Mucosa of rectum (tissue), 2 donors: ENCODE measurements at regions not wholly inside any gene's neighbourhood (a gene's known extent, or its start where the extent isn't known, plus 50 kb on each side); places are given as distances from the start of the nearest gene placed in this dataset.

Experiments used
- H3K27ac ChIP-seq, 2 donors: one replicate each; pipeline ENCODE4 v1.7.0; 2013; ENCODE audit warnings: inconsistent platforms in 2 of 2, low read depth in 2 of 2, low read length in 2 of 2
- H3K27me3 ChIP-seq, 2 donors: one replicate each; pipeline ENCODE4 v1.7.0; 2013; ENCODE audit warnings: low read length in 2 of 2; ENCODE audit not compliant: control insufficient read depth in 2 of 2, insufficient read depth in 2 of 2
- H3K36me3 ChIP-seq, 2 donors: one replicate each; pipeline ENCODE4 v1.7.0; 2013; ENCODE audit warnings: low read length in 2 of 2; ENCODE audit not compliant: control insufficient read depth in 2 of 2, insufficient read depth in 2 of 2
- H3K4me1 ChIP-seq, 2 donors: one replicate each; pipeline ENCODE4 v1.7.0; 2013; ENCODE audit warnings: low read length in 2 of 2, mild to moderate bottlenecking in 1 of 2; ENCODE audit not compliant: control insufficient read depth in 2 of 2, insufficient read depth in 2 of 2
- H3K4me3 ChIP-seq, 2 donors: one replicate each; pipeline ENCODE4 v1.7.0; 2013; ENCODE audit warnings: low read length in 2 of 2
- H3K9ac ChIP-seq, 2 donors: one replicate each; pipeline ENCODE4 v1.7.0; 2013; ENCODE audit warnings: low read length in 2 of 2, low read depth in 1 of 2, mild to moderate bottlenecking in 1 of 2
- H3K9me3 ChIP-seq, 2 donors: one replicate each; pipeline ENCODE4 v1.7.0; 2013; ENCODE audit warnings: low read length in 2 of 2; ENCODE audit not compliant: control insufficient read depth in 2 of 2
- donor health status: healthy.
- donor health status: Normal muscosa, but diverticular disease.

GRCh38 chr2:16076911-16077310 lies 136.6 kb downstream of the MYCN start:
- Histone ChIP-seq H3K36me3 (no peaks in the 10 kb centered on the region), H3K4me1 (no peaks in the 10 kb centered on the region), H3K9me3 (no peaks in the 10 kb centered on the region), H3K4me3 (no peak overlapping the region), H3K27me3 (no peaks in the 10 kb centered on the region), H3K9ac (no peak overlapping the region), H3K27ac (no peak overlapping the region)

DNA sequence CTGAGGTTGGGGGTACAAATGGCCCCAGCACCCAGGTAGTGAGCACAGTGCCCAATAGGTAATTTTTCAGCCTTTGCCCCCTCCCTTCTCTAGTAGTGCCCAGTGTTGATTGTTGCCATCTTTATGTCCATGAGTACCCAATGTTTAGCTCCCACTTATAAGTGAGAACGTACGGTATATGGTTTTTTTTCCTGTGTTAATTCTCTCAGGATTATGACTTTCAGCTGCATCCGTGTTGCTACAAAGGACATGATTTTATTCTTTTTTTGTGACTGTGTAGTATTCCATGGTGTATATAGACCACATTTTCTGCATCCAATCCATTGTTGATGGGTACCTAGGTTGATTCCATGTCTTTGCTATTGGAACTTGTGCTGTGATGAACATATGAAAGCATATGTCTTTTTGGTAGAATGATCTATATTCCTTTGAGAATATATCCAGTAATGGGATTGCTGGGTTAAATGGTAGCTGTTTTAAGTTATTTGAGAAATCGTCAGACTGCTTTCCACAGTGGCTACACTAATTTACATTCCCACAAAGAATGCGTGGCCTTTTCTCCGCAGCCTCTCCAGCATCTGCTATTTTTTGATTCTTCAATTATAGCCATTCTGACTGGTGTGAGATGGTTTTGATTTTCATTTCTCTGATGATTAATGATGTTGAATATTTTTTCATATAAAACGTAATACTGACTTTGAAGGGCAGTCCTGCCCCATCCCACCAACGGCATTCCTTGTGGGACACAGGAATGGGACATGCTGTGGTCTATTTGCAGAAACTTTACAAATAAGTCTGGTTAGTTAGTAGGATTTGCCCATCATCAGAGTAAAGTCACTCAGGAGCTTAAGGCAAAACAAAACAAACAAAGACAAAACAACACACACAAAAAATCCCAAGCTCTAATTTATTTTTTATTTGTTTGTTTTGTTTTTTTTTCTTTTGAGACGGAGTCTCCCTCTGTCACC lies 135.0 kb downstream of the MYCN start:
- Histone ChIP-seq H3K9me3 (no peaks in the 10 kb centered on the region), H3K4me3 (no peak overlapping the region), H3K4me1 (no peaks in the 10 kb centered on the region), H3K27ac (no peak overlapping the region), H3K9ac (no peak overlapping the region), H3K36me3 (no peaks in the 10 kb centered on the region), H3K27me3 (no peaks in the 10 kb centered on the region)

GRCh38 chr2:16073921-16074425 lies 133.6 kb downstream of the MYCN start:
- Histone ChIP-seq H3K27ac (no peak overlapping the region), H3K9ac (no peak overlapping the region), H3K4me1 (no peaks in the 10 kb centered on the region), H3K4me3 (no peak overlapping the region), H3K9me3 (no peaks in the 10 kb centered on the region), H3K36me3 (no peaks in the 10 kb centered on the region), H3K27me3 (no peaks in the 10 kb centered on the region)

GRCh38 chr2:16073471-16073870 lies 133.1 kb downstream of the MYCN start:
- no peak overlapping the region for H3K4me3 ChIP-seq
- no peak overlapping the region for H3K9ac ChIP-seq
- H3K36me3 ChIP-seq: no peaks in the 10 kb centered on the region
- H3K27me3 ChIP-seq: no peaks in the 10 kb centered on the region
- no peaks in the 10 kb centered on the region for H3K9me3 ChIP-seq
- no peak overlapping the region for H3K27ac ChIP-seq
- no peaks in the 10 kb centered on the region for H3K4me1 ChIP-seq

- Histone ChIP-seq H3K4me3 (no peak overlapping the region), H3K9me3 (no peaks in the 10 kb centered on the region), H3K9ac (no peak overlapping the region), H3K36me3 (no peaks in the 10 kb centered on the region), H3K4me1 (no peaks in the 10 kb centered on the region), H3K27me3 (no peaks in the 10 kb centered on the region), H3K27ac (no peak overlapping the region)
Observed at GRCh38 chr2:16072638-16073290, 132.4 kb downstream of the MYCN start.

DNA sequence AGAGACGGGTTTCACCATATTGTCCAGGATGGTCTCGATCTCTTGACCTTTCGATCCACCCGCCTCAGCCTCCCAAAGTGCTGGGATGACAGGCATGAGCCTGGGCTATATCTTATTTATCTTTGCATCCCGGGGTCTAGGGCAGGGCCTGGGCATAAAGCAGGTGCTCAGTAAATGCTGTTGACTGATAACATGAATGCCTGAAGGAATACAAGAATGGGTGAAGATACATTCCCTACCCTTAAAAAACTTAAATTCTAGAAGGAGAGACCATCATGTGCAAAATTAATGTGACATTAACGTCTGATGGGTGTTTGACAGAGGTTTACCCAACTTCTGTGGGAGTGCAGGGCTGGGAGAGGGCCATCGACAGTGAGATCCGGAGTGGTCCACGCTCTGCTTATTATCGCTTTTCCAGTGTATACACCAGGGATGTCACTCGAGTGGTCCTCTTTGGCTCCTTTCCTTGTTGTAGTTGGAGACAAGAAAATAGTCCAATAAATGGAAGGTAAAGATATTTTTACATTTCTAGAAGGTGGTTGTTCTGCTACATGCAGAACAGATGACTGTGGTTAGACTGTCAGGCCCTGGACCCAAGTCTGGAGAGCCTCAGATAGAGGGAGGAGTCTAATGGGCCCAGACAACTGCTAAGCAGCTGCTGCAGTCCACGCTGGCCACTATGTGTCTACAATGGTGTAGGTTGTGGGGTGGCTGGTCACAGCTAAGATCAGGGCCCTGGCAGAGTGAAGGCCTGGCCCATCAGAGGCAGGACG lies 131.7 kb downstream of the MYCN start:
- H3K9ac ChIP-seq: no peak overlapping the region
- H3K4me1 ChIP-seq: no peaks in the 10 kb centered on the region
- no peak overlapping the region for H3K27ac ChIP-seq
- H3K27me3 ChIP-seq: no peaks in the 10 kb centered on the region
- H3K36me3 ChIP-seq: no peaks in the 10 kb centered on the region
- no peak overlapping the region for H3K4me3 ChIP-seq
- H3K9me3 ChIP-seq: no peaks in the 10 kb centered on the region

DNA sequence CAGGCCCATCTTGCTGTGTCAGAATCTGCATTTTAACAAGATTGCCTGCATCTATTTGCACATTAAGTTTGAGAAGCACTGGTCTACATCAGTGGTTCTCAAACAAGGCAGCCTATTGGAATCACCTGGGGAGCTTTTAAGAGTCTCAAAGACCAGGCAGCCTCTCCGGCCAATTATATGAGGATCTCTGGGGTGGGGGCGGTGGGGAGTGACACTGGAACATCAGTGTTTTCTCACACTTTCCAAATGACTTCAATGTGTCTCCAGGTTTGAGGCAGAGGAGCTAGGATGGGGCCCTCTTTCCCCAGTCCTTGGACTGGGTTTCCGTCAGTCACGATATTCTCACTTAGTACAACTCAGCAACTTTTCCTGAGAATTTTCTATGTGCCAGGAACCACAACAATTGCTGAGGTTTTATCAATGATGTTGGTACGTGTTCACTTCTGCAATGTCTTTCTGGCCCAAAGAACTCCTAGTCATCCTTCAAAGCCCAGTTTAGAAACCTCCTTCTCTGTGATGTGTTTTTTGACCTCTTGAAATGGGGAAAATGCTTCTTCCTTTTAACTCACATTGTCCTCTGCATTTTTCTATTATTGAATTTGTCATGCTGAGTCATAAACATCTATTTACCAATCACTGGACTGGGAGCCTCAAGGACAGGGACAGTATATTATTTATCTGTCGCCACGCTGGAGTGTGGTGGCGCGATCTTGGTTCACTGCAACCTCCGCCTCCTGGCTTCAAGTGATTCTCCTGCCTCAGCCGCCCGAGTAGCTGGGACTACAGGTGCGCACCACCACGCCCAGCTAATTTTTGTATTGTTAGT lies 130.9 kb downstream of the MYCN start:
- H3K9me3 ChIP-seq: no peaks in the 10 kb centered on the region
- H3K4me3 ChIP-seq: no peak overlapping the region
- H3K36me3 ChIP-seq: no peaks in the 10 kb centered on the region
- H3K27ac ChIP-seq: no peak overlapping the region
- H3K27me3 ChIP-seq: no peaks in the 10 kb centered on the region
- H3K4me1 ChIP-seq: no peaks in the 10 kb centered on the region
- no peak overlapping the region for H3K9ac ChIP-seq

GRCh38 chr2:16070648-16070971 lies 130.3 kb downstream of the MYCN start:
- no peak overlapping the region for H3K27ac ChIP-seq
- H3K9ac ChIP-seq: no peak overlapping the region
- no peaks in the 10 kb centered on the region for H3K9me3 ChIP-seq
- H3K4me3 ChIP-seq: no peak overlapping the region
- H3K36me3 ChIP-seq: no peaks in the 10 kb centered on the region
- H3K27me3 ChIP-seq: no peaks in the 10 kb centered on the region
- H3K4me1 ChIP-seq: no peaks in the 10 kb centered on the region

DNA sequence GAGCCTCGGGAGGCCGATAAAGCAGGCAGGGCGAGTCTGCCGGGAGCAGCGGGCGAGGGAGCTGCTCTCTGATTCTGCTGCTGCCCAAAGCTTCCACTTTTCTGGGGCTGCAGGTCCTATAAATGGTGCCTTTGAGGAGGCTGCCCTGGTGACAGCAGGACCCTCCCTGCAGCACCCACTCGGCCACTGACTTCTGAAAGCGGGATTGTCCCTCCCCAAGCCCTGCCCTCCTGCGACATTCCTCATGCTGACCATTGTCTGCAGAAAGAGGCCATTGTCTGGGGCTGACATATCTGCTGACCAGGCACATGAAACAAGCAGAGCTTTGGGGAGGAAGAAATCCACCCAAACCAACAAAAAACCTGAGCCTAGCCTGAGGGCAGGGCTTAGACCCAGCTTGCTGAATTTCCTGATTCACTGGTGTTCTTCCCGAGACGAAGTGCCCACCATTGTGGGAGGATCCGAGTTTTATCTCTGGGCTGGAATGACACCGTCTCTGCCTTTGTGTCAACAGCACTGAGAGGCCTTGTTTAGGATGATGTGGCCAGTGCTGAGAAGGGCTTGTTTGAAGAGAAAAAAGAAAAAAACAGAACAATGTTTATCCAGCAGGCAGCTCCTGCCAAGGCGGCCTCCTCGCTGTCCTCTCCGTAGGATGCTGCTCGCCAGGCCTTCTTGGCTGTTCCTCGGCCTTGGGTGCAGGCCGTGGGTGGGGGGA lies 129.7 kb downstream of the MYCN start:
- H3K4me1 ChIP-seq: no peaks in the 10 kb centered on the region
- H3K36me3 ChIP-seq: no peaks in the 10 kb centered on the region
- no peaks in the 10 kb centered on the region for H3K9me3 ChIP-seq
- H3K4me3 ChIP-seq: no peak overlapping the region
- no peak overlapping the region for H3K27ac ChIP-seq
- no peaks in the 10 kb centered on the region for H3K27me3 ChIP-seq
- no peak overlapping the region for H3K9ac ChIP-seq
